HG03442 (cell line): ENCODE measurements at regions not wholly inside any gene's neighbourhood (a gene's known extent, or its start where the extent isn't known, plus 50 kb on each side); places are given as distances from the start of the nearest gene placed in this dataset.

Experiments used
- ATAC-seq: cut with Tn5 transposase; IDR thresholded peaks from one replicate; pipeline ENCODE4 v1.9.1; 2021; ENCODE audit warnings: mild to moderate bottlenecking, moderate library complexity; ENCODE audit not compliant: unreplicated experiment

GRCh38 chr6:23002044-23002619, 432.8 kb downstream of the HDGFL1 start:
- no peak for ATAC-seq

- ATAC-seq, result no peak
Observed at GRCh38 chr6:23003671-23004467, 434.5 kb downstream of the HDGFL1 start.

GRCh38 chr6:23006656-23007055, 437.3 kb downstream of the HDGFL1 start:
- ATAC-seq, result no peak

GRCh38 chr6:23011615-23012014, 442.2 kb downstream of the HDGFL1 start:
- no peak for ATAC-seq

GRCh38 chr6:23013776-23014175, 444.4 kb downstream of the HDGFL1 start:
- ATAC-seq, result no peak

DNA sequence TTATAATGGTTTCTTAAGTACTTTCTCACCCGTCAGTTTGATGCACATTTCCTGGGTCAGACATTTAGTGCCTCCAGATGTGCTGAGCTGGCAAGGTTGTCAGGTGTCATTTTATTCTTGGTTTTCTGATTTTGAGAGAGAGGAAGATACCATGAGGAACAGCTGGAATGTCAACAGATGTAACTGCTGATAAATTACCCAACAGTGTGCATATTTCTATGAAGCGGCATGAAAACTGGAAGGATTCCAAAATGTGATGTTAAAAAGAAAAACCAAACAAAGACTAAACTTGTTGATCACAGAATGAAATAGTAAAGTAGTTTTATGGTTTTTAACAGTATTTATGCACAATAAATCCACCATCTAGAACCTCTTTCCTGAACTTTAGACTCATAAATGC, 447.3 kb downstream of the HDGFL1 start:
- no peak for ATAC-seq

GRCh38 chr6:23021487-23021886, 452.1 kb downstream of the HDGFL1 start:
- ATAC-seq, result no peak

DNA sequence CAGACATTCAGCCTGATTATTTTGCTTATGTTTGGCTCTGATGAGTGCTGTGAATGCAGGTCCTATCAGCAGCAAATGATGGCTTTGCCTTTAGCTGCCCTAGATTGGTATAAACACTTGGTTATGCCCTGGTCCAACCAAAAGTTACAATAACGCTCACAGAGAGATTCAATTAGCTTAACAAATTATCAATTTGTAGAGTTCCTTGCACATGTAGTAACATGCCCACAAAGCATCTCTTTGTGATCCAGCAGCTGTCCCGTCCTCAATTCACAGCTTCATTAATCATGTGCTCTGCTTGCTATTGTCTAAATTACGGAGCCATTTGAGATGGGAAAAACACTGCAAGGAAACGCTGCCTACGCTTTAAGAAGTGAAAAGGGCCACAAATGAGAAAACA, 457.9 kb downstream of the HDGFL1 start:
- ATAC-seq, result no peak

DNA sequence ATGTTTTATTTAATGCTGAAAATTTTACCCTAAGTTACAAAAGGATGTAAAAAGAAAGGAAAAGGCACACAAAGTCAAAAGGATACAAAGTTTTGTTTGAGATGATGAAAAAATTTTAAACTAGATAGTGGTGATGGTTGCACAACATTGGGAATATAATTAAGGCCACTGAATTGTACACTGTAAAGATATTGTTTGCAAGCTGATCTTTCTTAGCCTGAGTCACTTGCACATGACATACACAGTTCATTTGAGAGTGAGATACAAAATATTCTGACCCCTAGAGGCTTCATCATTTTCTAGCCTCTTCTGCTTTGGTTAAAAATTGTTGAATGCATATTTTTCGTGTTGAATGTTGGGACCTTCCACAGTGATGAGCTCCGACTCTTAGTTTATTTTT, 462.6 kb downstream of the HDGFL1 start:
- no peak for ATAC-seq

DNA sequence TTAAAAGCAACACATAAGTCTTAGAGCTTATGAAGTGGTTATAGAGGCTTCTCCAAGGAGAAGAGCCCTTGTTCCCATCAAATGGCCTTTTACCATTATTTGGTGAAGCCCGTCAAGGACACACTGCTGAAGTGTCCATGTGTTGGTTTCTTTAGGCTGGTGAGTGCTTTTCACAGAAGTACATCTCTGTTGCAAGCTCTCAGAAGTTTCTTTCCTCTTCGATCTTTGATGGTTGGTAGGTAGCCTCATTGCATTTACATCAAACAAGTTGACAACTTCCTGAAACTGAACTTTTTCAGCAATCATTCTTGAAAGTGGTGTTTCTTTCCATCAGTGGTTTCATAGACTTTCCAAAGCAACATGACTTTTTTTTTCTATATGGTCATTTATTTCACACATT, 465.6 kb downstream of the HDGFL1 start:
- ATAC-seq, result no peak

- no peak for ATAC-seq
Observed at GRCh38 chr6:23036406-23036983, 467.1 kb downstream of the HDGFL1 start.

DNA sequence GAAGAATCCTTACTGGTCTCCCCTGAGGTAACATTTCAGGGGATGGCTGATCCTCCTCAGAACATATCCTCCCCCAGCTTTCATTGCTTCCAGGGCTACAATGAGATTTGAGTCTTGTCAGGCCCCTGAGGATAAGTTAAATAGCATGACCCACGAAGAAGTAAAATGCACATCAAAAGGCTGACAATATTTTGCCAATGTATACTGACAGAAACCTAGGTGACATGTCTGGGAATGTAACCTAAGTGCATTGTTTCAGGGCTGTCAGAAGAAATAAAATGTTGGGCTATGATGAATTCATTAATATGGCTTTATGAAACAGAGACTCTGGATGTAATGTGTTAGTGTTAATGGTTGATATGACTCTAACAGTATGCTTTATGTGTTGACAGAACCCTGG, 471.5 kb downstream of the HDGFL1 start:
- no peak for ATAC-seq

GRCh38 chr6:23045280-23045679, 475.9 kb downstream of the HDGFL1 start:
- no peak for ATAC-seq

DNA sequence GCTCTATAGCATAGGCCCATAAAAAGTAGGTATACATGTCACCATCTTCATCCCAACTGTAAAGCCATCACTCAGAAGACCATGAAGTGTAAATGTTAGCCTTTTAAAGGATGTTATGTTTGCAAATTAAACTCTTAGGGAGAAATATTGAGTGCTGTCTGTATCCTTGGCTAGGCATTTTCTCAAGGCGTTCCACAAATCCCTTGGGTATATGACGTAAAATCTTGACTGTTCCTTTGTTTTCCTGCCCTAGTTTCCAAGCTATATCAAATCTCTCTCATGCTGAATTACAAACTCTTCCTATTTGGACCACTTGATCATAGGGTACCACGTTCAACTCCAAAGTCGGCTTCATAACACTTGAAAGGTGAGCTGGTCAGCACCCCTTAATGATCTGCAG, 486.2 kb downstream of the HDGFL1 start:
- ATAC-seq, result no peak

GRCh38 chr6:23073821-23074220, 504.5 kb downstream of the HDGFL1 start:
- ATAC-seq, result no peak

DNA sequence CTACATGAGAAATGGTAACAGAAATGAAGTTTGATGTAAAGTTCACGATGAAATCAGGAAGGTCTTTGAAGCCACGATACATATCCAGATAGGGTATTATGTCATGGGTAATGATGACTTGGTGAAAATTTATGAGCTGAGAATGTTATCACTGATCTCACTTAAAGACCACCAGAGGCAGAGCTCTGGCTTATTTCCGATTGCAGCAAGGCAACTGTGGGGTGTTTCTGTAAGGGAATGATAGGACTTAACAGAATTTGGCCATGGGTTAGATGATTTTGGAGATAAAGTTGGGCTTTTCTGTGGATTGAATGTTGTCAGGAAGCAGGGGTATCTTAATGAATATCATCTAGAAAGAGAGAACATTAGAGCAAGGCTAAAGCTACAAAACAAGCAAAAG, 508.4 kb downstream of the HDGFL1 start:
- ATAC-seq, result no peak

DNA sequence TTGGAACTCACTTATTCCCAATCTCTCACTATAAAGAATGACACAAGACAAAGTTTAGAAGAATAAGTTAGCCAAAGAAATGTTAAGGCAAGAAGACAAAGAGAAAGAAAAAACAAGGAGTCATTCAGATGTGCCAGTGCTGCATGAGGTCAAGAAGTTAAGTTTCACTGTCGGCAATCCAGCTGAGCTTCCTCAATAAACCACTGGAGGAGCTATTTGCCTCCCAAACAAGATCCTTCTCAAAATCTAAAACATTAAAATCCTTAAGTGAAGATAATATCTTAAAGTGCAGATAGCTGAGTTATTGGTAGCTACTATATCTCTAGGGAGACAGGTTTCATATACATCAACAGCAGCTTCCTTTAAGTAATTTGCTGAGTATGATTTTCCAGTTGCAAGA, 512.3 kb downstream of the HDGFL1 start:
- ATAC-seq, result no peak

DNA sequence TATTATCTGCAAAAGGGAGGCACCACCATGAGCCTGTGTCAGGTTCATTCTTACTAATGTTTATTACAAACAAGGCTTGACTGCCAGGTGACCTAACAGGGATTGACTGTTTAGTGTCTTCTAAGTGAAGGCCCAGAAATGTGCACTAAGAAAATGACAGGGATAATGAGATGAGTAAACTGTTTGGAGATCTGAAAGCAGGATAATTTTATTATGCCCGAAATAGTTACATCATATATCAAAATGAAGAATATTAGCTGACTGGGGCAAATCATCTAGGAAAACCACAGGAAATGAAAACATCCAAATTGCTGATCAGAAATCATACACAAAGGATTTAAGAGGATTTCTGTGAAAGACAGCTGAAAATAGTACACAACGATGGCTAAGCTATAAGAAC, 516.7 kb downstream of the HDGFL1 start:
- ATAC-seq, result no peak

DNA sequence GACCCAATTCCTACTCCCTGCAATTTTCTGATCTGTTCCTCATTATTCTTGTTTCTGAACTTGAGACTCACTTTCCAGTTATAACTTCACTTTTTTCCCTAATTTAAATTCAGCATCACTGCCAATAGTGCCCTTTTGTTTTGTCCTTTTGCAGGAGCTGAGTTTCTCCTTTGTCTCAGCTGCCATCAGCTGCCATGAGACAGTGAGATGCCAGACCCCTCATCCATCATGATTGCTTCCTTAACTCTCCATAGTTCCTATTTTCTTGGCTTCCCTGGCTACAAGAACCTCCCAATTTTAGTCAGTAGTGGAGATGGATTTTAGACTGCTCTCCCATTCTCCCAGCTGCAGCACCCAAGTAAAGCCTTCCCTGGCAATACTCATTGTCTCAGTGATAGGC, 518.1 kb downstream of the HDGFL1 start:
- no peak for ATAC-seq

DNA sequence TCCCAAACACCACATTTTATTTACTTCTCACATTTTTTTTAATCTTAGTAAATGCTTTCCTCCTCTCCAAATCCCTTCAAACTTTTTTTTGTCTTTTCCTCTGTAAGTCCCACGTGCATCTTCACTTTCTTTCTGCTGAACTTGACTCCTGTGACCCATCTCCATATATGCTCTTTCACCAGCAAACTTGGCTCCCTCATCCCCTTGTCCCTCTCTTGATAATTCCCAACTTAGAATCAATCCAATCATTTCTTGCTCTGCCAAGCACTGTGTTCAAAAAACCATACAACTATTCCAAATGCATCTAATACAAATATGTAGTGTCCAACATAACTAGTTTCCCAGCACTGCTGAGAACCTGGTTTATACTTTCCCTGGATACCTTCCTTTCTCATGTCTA, 519.4 kb downstream of the HDGFL1 start:
- no peak for ATAC-seq

- ATAC-seq, result no peak
Observed at GRCh38 chr6:23089981-23090380, 520.6 kb downstream of the HDGFL1 start.

DNA sequence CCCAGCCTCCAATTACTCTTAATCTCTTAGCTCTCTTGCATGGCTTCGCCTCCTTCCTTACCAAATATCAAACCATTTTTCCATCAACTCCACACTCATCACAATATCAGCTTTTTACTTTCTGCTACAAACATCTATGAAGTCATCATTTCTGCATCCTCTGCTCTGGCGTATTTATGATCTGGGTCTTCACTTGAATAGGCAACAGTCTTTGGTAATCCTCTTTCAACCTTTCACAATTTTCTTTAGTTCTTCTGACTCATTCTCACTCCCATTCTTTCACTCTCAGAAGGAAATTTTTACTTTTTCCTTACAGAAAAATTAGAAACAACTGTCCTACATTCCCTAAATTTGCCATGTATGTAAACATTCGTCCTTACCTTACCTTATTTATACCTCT, 522.4 kb downstream of the HDGFL1 start:
- no peak for ATAC-seq
